Esophagus muscularis mucosa (tissue), 4 donors: ENCODE measurements at regions not wholly inside any gene's neighbourhood (a gene's known extent, or its start where the extent isn't known, plus 50 kb on each side); places are given as distances from the start of the nearest gene placed in this dataset.
"Not testable (repeated sequence)": the region's sequence is repeated elsewhere in the genome, so short reads cannot be mapped to it uniquely, and the experiment has no call there.

ENCODE experiments used
- DNase-seq: peaks from one replicate; pipeline ENCODE4 v3.0.0-alpha.2; 2017; ENCODE audit errors: extremely low spot score
- H3K27ac ChIP-seq, 4 donors: fragments of 200-600 bp; sonication (generic); replicated peaks in 1 of 4; 1 replicate in 3 of 4; 2 replicates in 1 of 4; pipeline ENCODE4 v1.5.1; 2016 to 2019; ENCODE audit warnings: mild to moderate bottlenecking in 1 of 4
- H3K27me3 ChIP-seq, 4 donors: fragments of 200-600 bp; sonication (generic); one replicate each; pipeline versions ENCODE4 v1.5.1 to v1.6.0; 2016 to 2019
- H3K36me3 ChIP-seq, 4 donors: fragments of 200-600 bp; sonication (generic); one replicate each; pipeline ENCODE4 v1.5.1; 2016 to 2019
- H3K4me1 ChIP-seq, 4 donors: fragments of 200-600 bp; sonication (generic); one replicate each; pipeline ENCODE4 v1.5.1; 2016 to 2019
- H3K4me3 ChIP-seq, 4 donors: fragments of 200-600 bp; sonication (generic); 1 replicate in 2 of 4; 2 replicates in 2 of 4; pipeline ENCODE4 v1.5.1; 2016 to 2019; ENCODE audit warnings: mild to moderate bottlenecking in 4 of 4, moderate library complexity in 1 of 4
- H3K9me3 ChIP-seq, 4 donors: fragments of 200-600 bp; sonication (generic); 1 replicate in 3 of 4; 2 replicates in 1 of 4; pipeline ENCODE4 v1.5.1; 2016 to 2019
- EP300 ChIP-seq: sonication (generic); formaldehyde crosslinking; IDR thresholded peaks from one replicate; pipeline ENCODE4 v1.6.1; 2017; ENCODE audit warnings: antibody characterized with exemption
- POLR2A ChIP-seq: fragments of 450-650 bp; IDR thresholded peaks from one replicate; pipeline ENCODE4 v1.6.1; 2017; ENCODE audit warnings: antibody characterized with exemption, moderate library complexity, mild to moderate bottlenecking, low read depth
- POLR2AphosphoS5 ChIP-seq, 2 donors: sonication (generic); formaldehyde crosslinking; IDR thresholded peaks; one replicate each; pipeline ENCODE4 v1.6.1; 2017; ENCODE audit warnings: antibody characterized with exemption in 2 of 2
- WGBS: methylation state at CpG from one replicate; pipeline ENCODE4 v1.1.5; 2018; 5-methylcytosine and 5-hydroxymethylcytosine counted together
- intact Hi-C: fragments of 100-400 bp; cut with DNase I; formaldehyde crosslinking; loops from one replicate; pipeline ENCODE4 v1.15.1; 2023
- TF ChIP-seq, protein P1 (sequence below), 3 experiments: fragments of 200-600 bp in 2 of 3; fragments of 450-650 bp in 1 of 3; sonication (generic) in 2 of 3; IDR thresholded peaks; one replicate each; pipeline ENCODE4 v1.5.1; 2017 to 2019; ENCODE audit warnings: antibody characterized with exemption in 3 of 3, mild to moderate bottlenecking in 2 of 3, moderate library complexity in 1 of 3

DNA sequence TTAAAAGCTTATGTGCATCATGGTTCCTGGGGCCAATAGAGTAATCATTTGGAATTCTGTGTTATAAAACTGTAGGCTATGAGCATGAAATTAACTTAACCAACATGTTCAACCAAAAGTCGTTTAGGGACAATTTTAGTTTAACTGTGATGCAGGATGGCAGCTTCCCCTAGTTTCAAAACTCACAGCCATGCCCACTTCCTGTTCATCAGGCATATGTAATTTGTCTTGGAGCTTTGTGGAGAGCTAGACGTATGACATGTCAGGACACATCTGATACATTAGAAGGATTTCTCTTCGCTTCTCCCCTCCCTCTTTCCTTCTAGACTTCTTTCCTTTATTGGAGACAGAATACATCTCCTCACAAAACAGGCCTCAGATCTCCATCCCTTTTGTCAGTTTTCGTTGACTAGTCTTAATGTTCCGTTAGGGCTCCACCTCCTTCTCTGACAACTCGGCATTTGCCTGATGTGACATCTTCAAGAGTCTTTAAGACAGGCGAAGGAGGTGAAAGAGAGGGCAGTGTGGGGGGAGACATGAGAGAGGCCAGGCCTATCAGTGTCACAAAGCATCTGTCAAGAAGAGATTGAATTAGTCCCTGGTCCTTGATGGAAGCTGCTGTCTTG, 176.0 kb downstream of the MSX2 start:
- TF ChIP-seq POLR2A (no peak), POLR2AphosphoS5 (IDR thresholded peaks at IDR 0.05) (no peak), EP300 (no peak)
- TF ChIP-seq, protein P1, sequence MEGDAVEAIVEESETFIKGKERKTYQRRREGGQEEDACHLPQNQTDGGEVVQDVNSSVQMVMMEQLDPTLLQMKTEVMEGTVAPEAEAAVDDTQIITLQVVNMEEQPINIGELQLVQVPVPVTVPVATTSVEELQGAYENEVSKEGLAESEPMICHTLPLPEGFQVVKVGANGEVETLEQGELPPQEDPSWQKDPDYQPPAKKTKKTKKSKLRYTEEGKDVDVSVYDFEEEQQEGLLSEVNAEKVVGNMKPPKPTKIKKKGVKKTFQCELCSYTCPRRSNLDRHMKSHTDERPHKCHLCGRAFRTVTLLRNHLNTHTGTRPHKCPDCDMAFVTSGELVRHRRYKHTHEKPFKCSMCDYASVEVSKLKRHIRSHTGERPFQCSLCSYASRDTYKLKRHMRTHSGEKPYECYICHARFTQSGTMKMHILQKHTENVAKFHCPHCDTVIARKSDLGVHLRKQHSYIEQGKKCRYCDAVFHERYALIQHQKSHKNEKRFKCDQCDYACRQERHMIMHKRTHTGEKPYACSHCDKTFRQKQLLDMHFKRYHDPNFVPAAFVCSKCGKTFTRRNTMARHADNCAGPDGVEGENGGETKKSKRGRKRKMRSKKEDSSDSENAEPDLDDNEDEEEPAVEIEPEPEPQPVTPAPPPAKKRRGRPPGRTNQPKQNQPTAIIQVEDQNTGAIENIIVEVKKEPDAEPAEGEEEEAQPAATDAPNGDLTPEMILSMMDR (IDR thresholded peaks at IDR 0.05): no peak
- no peaks in the 10 kb centered on the region for H3K9me3 ChIP-seq
- no peaks in the 10 kb centered on the region for H3K27me3 ChIP-seq
- intact Hi-C loops: no loop called here
- H3K27ac ChIP-seq: no peak overlapping the region
- H3K4me1 ChIP-seq: no peaks in the 10 kb centered on the region
- no peaks in the 10 kb centered on the region for H3K36me3 ChIP-seq
- H3K4me3 ChIP-seq: no peak overlapping the region
- 65% methylated on average over 7 of the region's 7 CpGs for WGBS
- no peak for DNase-seq

DNA sequence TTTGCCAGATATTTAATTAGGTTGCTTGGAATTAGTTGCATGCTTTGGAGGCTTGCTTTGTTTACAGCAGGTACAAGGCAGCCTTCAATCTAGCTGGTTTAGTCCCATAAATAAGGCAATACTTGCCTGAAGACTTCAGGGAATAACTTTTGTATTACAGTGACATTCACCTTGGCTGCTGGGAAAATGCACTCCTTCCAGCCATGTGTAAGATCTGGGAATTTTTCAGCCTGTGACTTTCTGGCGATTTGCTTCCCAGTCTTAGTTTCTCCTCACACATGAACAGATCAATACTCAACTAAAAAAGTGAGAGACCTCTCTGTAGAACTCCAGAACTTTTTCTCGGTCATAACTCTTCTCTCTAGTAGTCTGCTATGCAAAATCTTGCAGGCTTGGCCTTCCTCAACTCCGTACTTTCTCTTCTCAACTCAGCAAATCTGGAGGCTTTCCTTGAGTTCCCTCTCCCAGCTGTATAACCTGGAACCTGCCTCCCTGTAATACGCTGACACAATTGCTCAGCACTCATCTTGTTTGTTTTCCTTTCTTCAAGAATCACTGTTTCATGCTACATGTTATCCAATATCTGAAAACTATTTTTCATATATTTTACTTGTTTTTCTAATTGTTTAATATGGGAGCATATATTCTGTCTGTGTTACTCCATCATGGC, 173.0 kb downstream of the MSX2 start:
- Histone ChIP-seq H3K4me1 (no peaks in the 10 kb centered on the region), H3K27me3 (no peaks in the 10 kb centered on the region), H3K27ac (no peak overlapping the region), H3K36me3 (no peaks in the 10 kb centered on the region), H3K4me3 (no peak overlapping the region), H3K9me3 (no peaks in the 10 kb centered on the region)
- intact Hi-C loops: no loop called here
- WGBS: 87% methylated on average over 4 of the region's 4 CpGs
- TF ChIP-seq POLR2AphosphoS5 (IDR thresholded peaks at IDR 0.05) (no peak), POLR2A (no peak), EP300 (no peak)
- TF ChIP-seq, protein P1 (IDR thresholded peaks at IDR 0.05): no peak
- DNase-seq: no peak

DNA sequence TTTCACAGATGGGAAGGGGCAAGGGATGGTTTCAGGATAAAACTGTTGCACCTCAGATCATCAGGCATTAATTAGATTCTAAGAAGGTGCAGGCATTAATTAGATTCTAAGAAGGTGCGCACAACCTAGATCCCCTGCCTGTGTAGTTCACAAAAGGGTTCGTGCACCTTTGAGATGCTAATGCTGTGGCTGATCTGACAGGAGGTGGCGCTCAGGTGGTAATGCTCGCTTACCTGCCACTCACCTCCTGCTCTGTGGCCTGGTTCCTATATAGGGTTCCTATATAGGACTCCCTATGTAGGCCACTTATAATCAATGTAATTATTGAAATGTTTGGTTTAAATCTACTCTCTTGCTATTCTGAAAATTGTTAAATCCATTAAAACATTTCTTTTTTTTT, 171.0 kb downstream of the MSX2 start:
- no peaks in the 10 kb centered on the region for H3K27me3 ChIP-seq
- WGBS: 59% methylated on average over 4 of the region's 4 CpGs
- no peak for TF ChIP-seq POLR2A
- no peak for TF ChIP-seq EP300
- TF ChIP-seq POLR2AphosphoS5 (IDR thresholded peaks at IDR 0.05): no peak
- TF ChIP-seq, protein P1 (IDR thresholded peaks at IDR 0.05): no peak
- H3K36me3 ChIP-seq: no peaks in the 10 kb centered on the region
- H3K9me3 ChIP-seq: no peaks in the 10 kb centered on the region
- intact Hi-C loops: no loop called here
- H3K4me1 ChIP-seq: no peaks in the 10 kb centered on the region
- H3K27ac ChIP-seq: no peak overlapping the region
- no peak for DNase-seq
- H3K4me3 ChIP-seq: no peak overlapping the region

DNA sequence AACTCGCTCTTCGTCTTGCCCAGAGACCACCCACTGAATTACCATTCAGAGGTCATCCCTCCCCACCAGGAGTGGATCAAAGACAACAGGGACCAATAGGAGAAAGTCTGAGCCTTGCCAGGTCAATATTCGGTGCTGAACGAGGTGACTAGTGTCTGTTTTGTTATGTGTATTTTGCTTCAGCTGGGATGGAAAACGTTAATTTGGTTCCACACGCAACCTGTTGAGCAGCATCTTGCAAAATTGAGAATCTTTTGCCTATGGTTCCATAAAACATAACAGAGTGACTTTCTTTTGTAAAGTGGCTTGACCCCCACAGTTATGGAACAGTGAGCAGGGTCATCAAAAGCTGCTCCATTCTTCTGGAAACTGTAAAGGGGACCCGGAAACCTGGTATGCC, 168.4 kb downstream of the MSX2 start:
- no peak overlapping the region for H3K4me3 ChIP-seq
- no peaks in the 10 kb centered on the region for H3K9me3 ChIP-seq
- no peaks in the 10 kb centered on the region for H3K4me1 ChIP-seq
- H3K27me3 ChIP-seq: no peaks in the 10 kb centered on the region
- TF ChIP-seq POLR2AphosphoS5 (IDR thresholded peaks at IDR 0.05) (no peak), POLR2A (no peak), EP300 (no peak)
- TF ChIP-seq, protein P1 (IDR thresholded peaks at IDR 0.05): no peak
- WGBS: 91% methylated on average over 6 of the region's 7 CpGs
- no peak for DNase-seq
- H3K27ac ChIP-seq: no peak overlapping the region
- intact Hi-C loops: no loop called here
- no peaks in the 10 kb centered on the region for H3K36me3 ChIP-seq

DNA sequence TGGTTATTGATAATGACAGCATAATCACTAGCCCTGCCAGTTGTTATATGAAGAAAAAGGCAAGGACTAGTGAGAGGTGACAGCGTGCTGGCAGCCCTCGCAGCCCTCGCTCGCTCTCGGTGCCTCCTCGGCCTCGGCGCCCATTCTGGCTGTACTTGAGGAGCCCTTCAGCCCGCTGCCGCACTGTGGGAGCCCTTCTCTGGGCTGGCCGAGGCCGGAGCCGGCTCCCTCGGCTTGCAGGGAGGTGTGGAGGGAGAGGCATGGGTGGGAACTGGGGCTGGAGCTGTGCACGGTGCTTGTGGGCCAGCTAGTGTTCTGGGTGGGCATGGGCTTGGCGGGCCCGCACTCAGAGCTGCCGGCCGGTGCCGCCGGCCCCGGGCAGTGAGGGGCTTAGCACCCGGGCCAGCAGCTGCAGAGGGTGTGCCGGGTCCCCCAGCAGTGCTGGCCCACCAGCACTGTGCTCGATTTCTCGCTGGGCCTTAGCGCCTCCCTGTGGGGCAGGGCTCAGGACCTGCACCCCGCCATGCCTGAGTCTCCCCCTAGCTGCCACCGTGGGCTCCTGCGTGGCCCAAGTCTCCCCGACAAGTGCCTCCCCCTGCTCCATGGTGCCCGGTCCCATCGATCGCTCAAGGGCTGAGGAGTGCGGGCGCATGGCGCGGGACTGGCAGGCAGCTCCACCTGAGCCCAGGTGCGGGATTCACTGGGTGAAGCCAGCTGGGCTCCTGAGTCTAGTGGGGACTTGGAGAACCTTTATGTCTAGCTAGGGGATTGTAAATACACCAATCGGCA, 156.2 kb downstream of the MSX2 start:
- DNase-seq, H3K4me3 ChIP-seq, H3K27me3 ChIP-seq, H3K4me1 ChIP-seq, H3K9me3 ChIP-seq, intact Hi-C loops, H3K36me3 ChIP-seq, H3K27ac ChIP-seq: not testable (repeated sequence)
- 87% methylated on average over 19 of the region's 40 CpGs for WGBS
